ENCODE measurements at regions not wholly inside any gene's neighbourhood (a gene's known extent, or its start where the extent isn't known, plus 50 kb on each side); places are given as distances from the start of the nearest gene placed in this dataset.

- no peak for TF ChIP-seq ZNF462 (CRISPR knock-in tag; IDR thresholded peaks at IDR 0.05)
Measured at GRCh38 chr9:2300325-2300724, 285.2 kb downstream of the SMARCA2 start (continued).

DNA sequence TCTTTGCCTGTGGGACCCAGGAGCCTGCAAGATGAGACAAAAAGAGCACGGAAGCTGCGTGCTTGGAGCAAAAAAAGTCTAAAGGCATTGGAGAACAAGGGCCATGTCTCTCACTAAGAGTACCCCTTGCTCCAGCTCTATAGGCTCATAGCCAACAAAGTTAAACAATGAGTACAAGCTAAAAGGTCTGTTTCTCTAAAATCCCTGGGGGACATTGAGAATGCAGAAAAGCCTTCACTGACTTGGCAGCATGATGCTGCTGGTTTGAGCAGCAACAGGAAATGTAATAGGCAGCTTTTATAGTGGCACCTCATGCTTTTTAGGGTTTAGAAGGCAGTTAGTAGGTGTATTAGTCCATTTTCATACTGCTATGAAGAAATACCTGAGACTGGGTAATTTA is 287.5 kb downstream of the SMARCA2 start:
- H3K27ac Mint-ChIP-seq, result no peak overlapping the region
- H3K4me3 Mint-ChIP-seq, result no peak overlapping the region
- H3K9me2 ChIP-seq (ENCODE audit: insufficient read depth), result peaks cover 26% of the 10 kb centered on the region
- H3K4me3 ChIP-seq, result no peak overlapping the region
- no peak for ATAC-seq
- H3K4me2 ChIP-seq, result no peak overlapping the region
- no peaks in the 10 kb centered on the region for H3F3A ChIP-seq (replicated peaks; ENCODE audit: low read depth)
- H3K36me3 ChIP-seq (ENCODE audit: insufficient read depth), result no peaks in the 10 kb centered on the region
- no peaks in the 10 kb centered on the region for H3K4me1 ChIP-seq (ENCODE audit: insufficient read depth)
- H3K36me3 Mint-ChIP-seq (ENCODE audit: low read depth), result peaks cover 5% of the 10 kb centered on the region; the same call in 1 of the 3 replicates
- H3K79me2 ChIP-seq (replicated peaks; ENCODE audit: insufficient read depth), result no peaks in the 10 kb centered on the region
- no peaks in the 10 kb centered on the region for H4K20me1 ChIP-seq (replicated peaks; ENCODE audit: insufficient read depth)
- H3K27me3 Mint-ChIP-seq (ENCODE audit: insufficient read depth, low read depth, poor library complexity), result peaks cover 7% of the 10 kb centered on the region
- H3K27ac ChIP-seq (ENCODE audit: low read depth), result no peak overlapping the region
- peaks cover 8% of the 10 kb centered on the region for H3K9me3 Mint-ChIP-seq
- H2AFZ ChIP-seq, result 0 out of 2 replicates have a peak overlapping the region, but pooled peaks have one; percentile 66
- no peak for DNase-seq (ENCODE audit: low spot score)
- no peaks in the 10 kb centered on the region for H3K4me1 Mint-ChIP-seq
- H3K27me3 ChIP-seq (ENCODE audit: insufficient read depth), result no peaks in the 10 kb centered on the region
- TF ChIP-seq EZH2phosphoT487 (IDR thresholded peaks at IDR 0.05; ENCODE audit: unreplicated experiment), result no peak

DNA sequence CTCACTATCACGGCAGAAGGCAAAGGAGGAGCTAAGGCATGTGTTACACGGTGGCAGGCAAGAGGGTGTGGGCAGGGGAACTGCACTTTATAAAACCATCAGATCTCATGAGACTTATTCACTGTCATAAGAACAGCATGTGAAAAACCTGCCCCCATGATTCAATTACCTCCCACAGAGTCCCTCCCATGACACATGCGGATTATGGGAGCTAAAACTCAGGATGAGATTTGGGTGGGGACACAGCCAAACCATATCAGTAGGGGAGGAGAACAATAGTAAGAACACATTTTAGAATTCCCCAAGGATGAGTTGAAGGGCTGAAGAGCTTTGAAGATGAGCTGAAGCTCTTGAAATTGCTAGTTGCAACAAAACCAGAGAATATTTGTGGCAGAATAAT is 287.9 kb downstream of the SMARCA2 start:
- no peak overlapping the region for H2AFZ ChIP-seq
- no peaks in the 10 kb centered on the region for H3K36me3 ChIP-seq (ENCODE audit: insufficient read depth)
- H3K4me3 ChIP-seq, result no peak overlapping the region
- Mint-ChIP-seq H3K36me3 (ENCODE audit: low read depth) (peaks cover 3% of the 10 kb centered on the region; the same call in 1 of the 3 replicates), H3K4me1 (no peaks in the 10 kb centered on the region), H3K27me3 (ENCODE audit: insufficient read depth, low read depth, poor library complexity) (peaks cover 7% of the 10 kb centered on the region), H3K27ac (no peak overlapping the region), H3K4me3 (no peak overlapping the region), H3K9me3 (peaks cover 7% of the 10 kb centered on the region)
- no peak overlapping the region for H3K4me2 ChIP-seq
- no peaks in the 10 kb centered on the region for H3K27me3 ChIP-seq (ENCODE audit: insufficient read depth)
- no peaks in the 10 kb centered on the region for H3K4me1 ChIP-seq (ENCODE audit: insufficient read depth)
- H3F3A ChIP-seq (replicated peaks; ENCODE audit: low read depth), result no peaks in the 10 kb centered on the region
- no peak overlapping the region for H3K27ac ChIP-seq (ENCODE audit: low read depth)
- TF ChIP-seq ZNF462 (CRISPR knock-in tag; IDR thresholded peaks at IDR 0.05) (no peak), JUNB (IDR thresholded peaks at IDR 0.05; ENCODE audit: unreplicated experiment) (no peak)
- DNase-seq (ENCODE audit: low spot score) (no peak), ATAC-seq (no peak)
- peaks cover 23% of the 10 kb centered on the region for H3K9me2 ChIP-seq (ENCODE audit: insufficient read depth)
- H4K20me1 ChIP-seq (replicated peaks; ENCODE audit: insufficient read depth), result no peaks in the 10 kb centered on the region
- no peaks in the 10 kb centered on the region for H3K79me2 ChIP-seq (replicated peaks; ENCODE audit: insufficient read depth)
